WTC11 (cell line): ENCODE measurements at regions not wholly inside any gene's neighbourhood (a gene's known extent, or its start where the extent isn't known, plus 50 kb on each side); places are given as distances from the start of the nearest gene placed in this dataset.

Experiments used
- ATAC-seq: fragments of 200-7000 bp; cut with Tn5 transposase; 2 replicates; pipeline ENCODE4 v1.10.0; 2021; ENCODE audit warnings: mild to moderate bottlenecking, moderate library complexity
- CTCF ChIA-PET: fragments of 300-600 bp; sonication (Branson Sonifier 250); formaldehyde crosslinking; loops from one replicate; lab custom pipeline; 2021; ENCODE audit warnings: antibody characterized with exemption; lab: Charles Lee
- POLR2A ChIA-PET: fragments of 350-600 bp; sonication (Branson Sonifier 250); formaldehyde crosslinking; loops from one replicate; lab custom pipeline; 2021; ENCODE audit warnings: antibody characterized with exemption; lab: Charles Lee
- DNase-seq: peaks from one replicate; pipeline ENCODE4 v3.0.0; 2021; ENCODE audit warnings: low spot score
- H3K27ac Mint-ChIP-seq: 2 replicates; pipeline ENCODE4 v1.8.0; 2021; ENCODE audit warnings: mixed read lengths
- H3K27me3 Mint-ChIP-seq: 2 replicates; pipeline ENCODE4 v1.8.0; 2021; ENCODE audit warnings: low read depth, mild to moderate bottlenecking, moderate library complexity, mixed read lengths
- H3K36me3 Mint-ChIP-seq: 2 replicates; pipeline ENCODE4 v1.8.0; 2021; ENCODE audit warnings: mixed read lengths
- H3K4me1 Mint-ChIP-seq: 2 replicates; pipeline ENCODE4 v1.8.0; 2022; ENCODE audit warnings: mixed read lengths
- H3K4me3 Mint-ChIP-seq: 2 replicates; pipeline ENCODE4 v1.8.0; 2021; ENCODE audit warnings: mild to moderate bottlenecking, moderate library complexity, mixed read lengths
- H3K9me3 Mint-ChIP-seq: 2 replicates; pipeline ENCODE4 v1.8.0; 2021; ENCODE audit warnings: mixed read lengths
- ETV6 ChIP-seq: sonication (generic); formaldehyde crosslinking; IDR thresholded peaks from 2 replicates; pipeline ENCODE4 v1.8.1; 2022; ENCODE audit warnings: mild to moderate bottlenecking, missing genetic modification reagents
- FOXJ3 ChIP-seq: sonication (generic); formaldehyde crosslinking; IDR thresholded peaks from 2 replicates; pipeline ENCODE4 v1.9.0; 2021; ENCODE audit warnings: missing genetic modification reagents, mild to moderate bottlenecking, borderline replicate concordance
- JAZF1 ChIP-seq: fragments of 250-450 bp; sonication (Bioruptor Pico); IDR thresholded peaks from 2 replicates; pipeline ENCODE4 v1.9.0; 2021; ENCODE audit warnings: moderate library complexity, mild to moderate bottlenecking, inconsistent platforms
- KAT7 ChIP-seq: sonication (generic); formaldehyde crosslinking; IDR thresholded peaks from 2 replicates; pipeline ENCODE4 v1.8.1; 2023; ENCODE audit warnings: missing genetic modification reagents, mild to moderate bottlenecking, borderline replicate concordance
- NFYB ChIP-seq: sonication (generic); formaldehyde crosslinking; conservative IDR thresholded peaks from 2 replicates; pipeline ENCODE4 v1.8.0; 2022; ENCODE audit warnings: low read depth, missing genetic modification reagents
- ZNF416 ChIP-seq: fragments of 250-450 bp; sonication (Bioruptor Pico); IDR thresholded peaks from 2 replicates; pipeline ENCODE4 v1.9.0; 2021; ENCODE audit warnings: mild to moderate bottlenecking, inconsistent platforms
- TF ChIP-seq, protein P1 (sequence below): sonication (generic); formaldehyde crosslinking; IDR thresholded peaks from 2 replicates; pipeline ENCODE4 v1.8.1; 2022; ENCODE audit warnings: low read depth, mild to moderate bottlenecking, moderate library complexity, missing genetic modification reagents, borderline replicate concordance
- TF ChIP-seq, protein P2 (sequence below): sonication (generic); formaldehyde crosslinking; IDR thresholded peaks from 2 replicates; pipeline ENCODE4 v1.8.0; 2023; ENCODE audit warnings: missing genetic modification reagents, mild to moderate bottlenecking, borderline replicate concordance
- TF ChIP-seq, protein P3 (sequence below): sonication (generic); formaldehyde crosslinking; IDR thresholded peaks from 2 replicates; pipeline ENCODE4 v1.8.1; 2022; ENCODE audit warnings: missing genetic modification reagents, borderline replicate concordance
- TF ChIP-seq, protein P4 (sequence below): sonication (generic); formaldehyde crosslinking; IDR thresholded peaks from 2 replicates; pipeline ENCODE4 v1.8.0; 2022; ENCODE audit warnings: mild to moderate bottlenecking, missing genetic modification reagents
- TF ChIP-seq, protein P5 (sequence below): sonication (generic); formaldehyde crosslinking; IDR thresholded peaks from 2 replicates; pipeline ENCODE4 v1.8.1; 2022; ENCODE audit warnings: mild to moderate bottlenecking, missing genetic modification reagents, moderate library complexity, borderline replicate concordance
- TF ChIP-seq, protein P6 (sequence below): fragments of 250-450 bp; sonication (Bioruptor Pico); IDR thresholded peaks from 2 replicates; pipeline ENCODE4 v1.9.0; 2021; ENCODE audit warnings: mild to moderate bottlenecking
- TF ChIP-seq, protein P7 (sequence below): sonication (generic); formaldehyde crosslinking; IDR thresholded peaks from 2 replicates; pipeline ENCODE4 v1.8.1; 2023; ENCODE audit warnings: mild to moderate bottlenecking, missing genetic modification reagents, moderate library complexity

DNA sequence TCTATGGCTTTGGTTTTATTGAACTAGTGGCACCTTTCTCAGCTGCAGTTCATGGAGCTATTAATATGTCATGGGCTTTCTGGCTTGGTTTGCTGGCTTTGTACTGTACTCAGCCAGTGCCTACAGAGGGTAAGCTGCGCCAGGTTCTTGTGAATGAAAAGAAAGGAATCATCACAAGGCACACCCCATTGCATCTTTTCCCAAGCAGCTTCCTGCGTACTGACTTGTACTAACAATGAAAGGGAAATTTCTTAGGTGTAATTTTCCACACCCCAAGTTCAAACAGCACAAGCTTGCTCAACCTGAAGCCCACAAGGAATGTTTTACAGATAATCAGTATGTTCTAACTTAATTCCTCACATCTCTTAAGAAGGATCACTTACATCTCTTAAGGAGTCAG is 78.0 kb upstream of the TNFSF18 start:
- no peak for ATAC-seq
- Mint-ChIP-seq H3K9me3 (peaks cover 15% of the 10 kb centered on the region), H3K27me3 (no peaks in the 10 kb centered on the region)
- TF ChIP-seq, protein P1, sequence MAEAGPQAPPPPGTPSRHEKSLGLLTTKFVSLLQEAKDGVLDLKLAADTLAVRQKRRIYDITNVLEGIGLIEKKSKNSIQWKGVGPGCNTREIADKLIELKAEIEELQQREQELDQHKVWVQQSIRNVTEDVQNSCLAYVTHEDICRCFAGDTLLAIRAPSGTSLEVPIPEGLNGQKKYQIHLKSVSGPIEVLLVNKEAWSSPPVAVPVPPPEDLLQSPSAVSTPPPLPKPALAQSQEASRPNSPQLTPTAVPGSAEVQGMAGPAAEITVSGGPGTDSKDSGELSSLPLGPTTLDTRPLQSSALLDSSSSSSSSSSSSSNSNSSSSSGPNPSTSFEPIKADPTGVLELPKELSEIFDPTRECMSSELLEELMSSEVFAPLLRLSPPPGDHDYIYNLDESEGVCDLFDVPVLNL (CRISPR knock-in tag), result no peak
- TF ChIP-seq, protein P2, sequence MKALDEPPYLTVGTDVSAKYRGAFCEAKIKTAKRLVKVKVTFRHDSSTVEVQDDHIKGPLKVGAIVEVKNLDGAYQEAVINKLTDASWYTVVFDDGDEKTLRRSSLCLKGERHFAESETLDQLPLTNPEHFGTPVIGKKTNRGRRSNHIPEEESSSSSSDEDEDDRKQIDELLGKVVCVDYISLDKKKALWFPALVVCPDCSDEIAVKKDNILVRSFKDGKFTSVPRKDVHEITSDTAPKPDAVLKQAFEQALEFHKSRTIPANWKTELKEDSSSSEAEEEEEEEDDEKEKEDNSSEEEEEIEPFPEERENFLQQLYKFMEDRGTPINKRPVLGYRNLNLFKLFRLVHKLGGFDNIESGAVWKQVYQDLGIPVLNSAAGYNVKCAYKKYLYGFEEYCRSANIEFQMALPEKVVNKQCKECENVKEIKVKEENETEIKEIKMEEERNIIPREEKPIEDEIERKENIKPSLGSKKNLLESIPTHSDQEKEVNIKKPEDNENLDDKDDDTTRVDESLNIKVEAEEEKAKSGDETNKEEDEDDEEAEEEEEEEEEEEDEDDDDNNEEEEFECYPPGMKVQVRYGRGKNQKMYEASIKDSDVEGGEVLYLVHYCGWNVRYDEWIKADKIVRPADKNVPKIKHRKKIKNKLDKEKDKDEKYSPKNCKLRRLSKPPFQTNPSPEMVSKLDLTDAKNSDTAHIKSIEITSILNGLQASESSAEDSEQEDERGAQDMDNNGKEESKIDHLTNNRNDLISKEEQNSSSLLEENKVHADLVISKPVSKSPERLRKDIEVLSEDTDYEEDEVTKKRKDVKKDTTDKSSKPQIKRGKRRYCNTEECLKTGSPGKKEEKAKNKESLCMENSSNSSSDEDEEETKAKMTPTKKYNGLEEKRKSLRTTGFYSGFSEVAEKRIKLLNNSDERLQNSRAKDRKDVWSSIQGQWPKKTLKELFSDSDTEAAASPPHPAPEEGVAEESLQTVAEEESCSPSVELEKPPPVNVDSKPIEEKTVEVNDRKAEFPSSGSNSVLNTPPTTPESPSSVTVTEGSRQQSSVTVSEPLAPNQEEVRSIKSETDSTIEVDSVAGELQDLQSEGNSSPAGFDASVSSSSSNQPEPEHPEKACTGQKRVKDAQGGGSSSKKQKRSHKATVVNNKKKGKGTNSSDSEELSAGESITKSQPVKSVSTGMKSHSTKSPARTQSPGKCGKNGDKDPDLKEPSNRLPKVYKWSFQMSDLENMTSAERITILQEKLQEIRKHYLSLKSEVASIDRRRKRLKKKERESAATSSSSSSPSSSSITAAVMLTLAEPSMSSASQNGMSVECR (CRISPR knock-in tag), result no peak
- TF ChIP-seq, protein P3, sequence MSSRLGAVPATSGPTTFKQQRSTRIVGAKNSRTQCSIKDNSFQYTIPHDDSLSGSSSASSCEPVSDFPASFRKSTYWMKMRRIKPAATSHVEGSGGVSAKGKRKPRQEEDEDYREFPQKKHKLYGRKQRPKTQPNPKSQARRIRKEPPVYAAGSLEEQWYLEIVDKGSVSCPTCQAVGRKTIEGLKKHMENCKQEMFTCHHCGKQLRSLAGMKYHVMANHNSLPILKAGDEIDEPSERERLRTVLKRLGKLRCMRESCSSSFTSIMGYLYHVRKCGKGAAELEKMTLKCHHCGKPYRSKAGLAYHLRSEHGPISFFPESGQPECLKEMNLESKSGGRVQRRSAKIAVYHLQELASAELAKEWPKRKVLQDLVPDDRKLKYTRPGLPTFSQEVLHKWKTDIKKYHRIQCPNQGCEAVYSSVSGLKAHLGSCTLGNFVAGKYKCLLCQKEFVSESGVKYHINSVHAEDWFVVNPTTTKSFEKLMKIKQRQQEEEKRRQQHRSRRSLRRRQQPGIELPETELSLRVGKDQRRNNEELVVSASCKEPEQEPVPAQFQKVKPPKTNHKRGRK (CRISPR knock-in tag), result no peak
- TF ChIP-seq KAT7 (CRISPR knock-in tag) (no peak), ETV6 (no peak)
- TF ChIP-seq, all 79 proteins: peak for 0
- ChIA-PET CTCF (no interaction called here), POLR2A (no interaction called here)
- Mint-ChIP-seq H3K27ac (no peak overlapping the region), H3K4me1 (peaks cover 24% of the 10 kb centered on the region), H3K4me3 (no peak overlapping the region), H3K36me3 (no peaks in the 10 kb centered on the region)
- no peak for DNase-seq

DNA sequence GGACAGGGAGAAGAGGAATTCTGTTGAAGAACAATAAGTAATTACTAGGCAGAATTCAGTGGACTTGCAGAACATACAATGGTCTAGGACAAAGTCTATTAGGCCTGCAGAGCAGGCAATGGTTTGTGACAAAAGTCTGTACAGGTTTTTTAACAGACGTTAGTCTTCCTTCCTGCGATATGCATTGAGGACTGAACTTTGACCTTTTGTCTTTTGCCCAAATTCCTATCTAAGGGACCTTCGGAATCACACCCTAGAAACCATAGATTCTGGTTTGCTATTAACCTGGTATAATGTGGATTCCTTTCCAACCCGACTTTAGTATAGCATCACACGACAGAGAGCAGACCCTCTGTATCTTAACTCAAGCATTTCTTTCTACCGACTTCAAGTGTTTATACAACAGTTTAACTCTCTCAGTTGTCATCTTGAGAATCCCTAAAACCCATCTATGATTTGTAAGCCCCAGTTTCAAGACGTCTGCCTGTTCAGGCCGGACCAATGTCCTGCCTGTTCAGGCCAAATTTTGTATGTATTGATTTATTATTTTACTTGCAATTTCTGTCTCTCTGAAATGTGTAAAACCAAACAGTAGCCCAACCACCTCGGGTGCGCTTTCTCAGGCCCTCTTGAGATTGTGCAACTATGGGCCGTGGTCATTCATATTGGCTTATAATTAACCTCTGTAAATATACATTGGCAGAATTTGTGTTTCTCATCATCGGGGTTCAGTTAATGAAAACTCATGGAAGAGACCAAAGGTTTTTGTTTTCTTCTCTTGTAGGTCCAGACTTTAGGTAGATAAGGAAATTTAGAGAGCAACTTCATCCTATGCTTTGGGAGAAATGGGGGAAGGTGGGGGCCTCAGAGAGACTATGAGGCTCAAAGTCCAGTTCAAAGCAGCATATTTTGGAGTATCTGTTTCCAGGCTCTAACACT is 76.9 kb upstream of the TNFSF18 start:
- H3K9me3 Mint-ChIP-seq, result peaks cover 10% of the 10 kb centered on the region
- H3K4me1 Mint-ChIP-seq, result peaks cover 34% of the 10 kb centered on the region
- no peaks in the 10 kb centered on the region for H3K36me3 Mint-ChIP-seq
- CTCF ChIA-PET, result no interaction called here
- POLR2A ChIA-PET, result interaction anchor here (0.6 kb wide), 1 partner anchor 1321 kb away, joined by 3 read pairs; no protein-coding TSS in a partner anchor
- ATAC-seq, result no peak
- H3K4me3 Mint-ChIP-seq, result no peak overlapping the region
- TF ChIP-seq FOXJ3 (no peak), ZNF416 (CRISPR knock-in tag) (no peak), JAZF1 (CRISPR knock-in tag) (no peak)
- TF ChIP-seq, protein P4, sequence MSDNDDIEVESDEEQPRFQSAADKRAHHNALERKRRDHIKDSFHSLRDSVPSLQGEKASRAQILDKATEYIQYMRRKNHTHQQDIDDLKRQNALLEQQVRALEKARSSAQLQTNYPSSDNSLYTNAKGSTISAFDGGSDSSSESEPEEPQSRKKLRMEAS (CRISPR knock-in tag), result no peak
- TF ChIP-seq, all 79 proteins: peak for 0
- DNase-seq, result no peak
- Mint-ChIP-seq H3K27me3 (no peaks in the 10 kb centered on the region), H3K27ac (no peak overlapping the region)

DNA sequence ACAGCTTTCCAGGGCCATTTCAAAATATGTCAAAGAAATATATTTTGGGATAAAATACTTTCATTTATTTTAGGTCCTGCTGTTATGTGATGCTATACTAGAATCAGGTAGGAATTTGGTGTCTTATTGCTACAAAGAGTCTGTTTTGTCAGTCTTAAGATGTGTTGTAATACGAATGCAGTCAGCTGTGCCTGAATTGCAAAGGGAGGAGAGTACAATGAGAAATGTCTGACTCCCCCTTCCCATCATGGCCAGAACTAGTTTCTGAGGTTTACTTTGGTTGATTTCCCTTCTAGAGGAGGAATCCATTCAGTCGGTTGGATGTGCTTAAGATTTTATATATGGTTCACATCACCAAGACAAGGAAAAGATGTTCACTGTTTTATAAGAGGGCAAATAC is 75.7 kb upstream of the TNFSF18 start:
- TF ChIP-seq, protein P5, sequence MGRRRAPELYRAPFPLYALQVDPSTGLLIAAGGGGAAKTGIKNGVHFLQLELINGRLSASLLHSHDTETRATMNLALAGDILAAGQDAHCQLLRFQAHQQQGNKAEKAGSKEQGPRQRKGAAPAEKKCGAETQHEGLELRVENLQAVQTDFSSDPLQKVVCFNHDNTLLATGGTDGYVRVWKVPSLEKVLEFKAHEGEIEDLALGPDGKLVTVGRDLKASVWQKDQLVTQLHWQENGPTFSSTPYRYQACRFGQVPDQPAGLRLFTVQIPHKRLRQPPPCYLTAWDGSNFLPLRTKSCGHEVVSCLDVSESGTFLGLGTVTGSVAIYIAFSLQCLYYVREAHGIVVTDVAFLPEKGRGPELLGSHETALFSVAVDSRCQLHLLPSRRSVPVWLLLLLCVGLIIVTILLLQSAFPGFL (CRISPR knock-in tag), result no peak
- TF ChIP-seq, protein P6, sequence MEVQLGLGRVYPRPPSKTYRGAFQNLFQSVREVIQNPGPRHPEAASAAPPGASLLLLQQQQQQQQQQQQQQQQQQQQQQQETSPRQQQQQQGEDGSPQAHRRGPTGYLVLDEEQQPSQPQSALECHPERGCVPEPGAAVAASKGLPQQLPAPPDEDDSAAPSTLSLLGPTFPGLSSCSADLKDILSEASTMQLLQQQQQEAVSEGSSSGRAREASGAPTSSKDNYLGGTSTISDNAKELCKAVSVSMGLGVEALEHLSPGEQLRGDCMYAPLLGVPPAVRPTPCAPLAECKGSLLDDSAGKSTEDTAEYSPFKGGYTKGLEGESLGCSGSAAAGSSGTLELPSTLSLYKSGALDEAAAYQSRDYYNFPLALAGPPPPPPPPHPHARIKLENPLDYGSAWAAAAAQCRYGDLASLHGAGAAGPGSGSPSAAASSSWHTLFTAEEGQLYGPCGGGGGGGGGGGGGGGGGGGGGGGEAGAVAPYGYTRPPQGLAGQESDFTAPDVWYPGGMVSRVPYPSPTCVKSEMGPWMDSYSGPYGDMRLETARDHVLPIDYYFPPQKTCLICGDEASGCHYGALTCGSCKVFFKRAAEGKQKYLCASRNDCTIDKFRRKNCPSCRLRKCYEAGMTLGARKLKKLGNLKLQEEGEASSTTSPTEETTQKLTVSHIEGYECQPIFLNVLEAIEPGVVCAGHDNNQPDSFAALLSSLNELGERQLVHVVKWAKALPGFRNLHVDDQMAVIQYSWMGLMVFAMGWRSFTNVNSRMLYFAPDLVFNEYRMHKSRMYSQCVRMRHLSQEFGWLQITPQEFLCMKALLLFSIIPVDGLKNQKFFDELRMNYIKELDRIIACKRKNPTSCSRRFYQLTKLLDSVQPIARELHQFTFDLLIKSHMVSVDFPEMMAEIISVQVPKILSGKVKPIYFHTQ, result no peak
- TF ChIP-seq NFYB (CRISPR knock-in tag), result no peak
- TF ChIP-seq, protein P7, sequence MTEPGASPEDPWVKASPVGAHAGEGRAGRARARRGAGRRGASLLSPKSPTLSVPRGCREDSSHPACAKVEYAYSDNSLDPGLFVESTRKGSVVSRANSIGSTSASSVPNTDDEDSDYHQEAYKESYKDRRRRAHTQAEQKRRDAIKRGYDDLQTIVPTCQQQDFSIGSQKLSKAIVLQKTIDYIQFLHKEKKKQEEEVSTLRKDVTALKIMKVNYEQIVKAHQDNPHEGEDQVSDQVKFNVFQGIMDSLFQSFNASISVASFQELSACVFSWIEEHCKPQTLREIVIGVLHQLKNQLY (CRISPR knock-in tag), result no peak
- CTCF ChIA-PET, result no interaction called here
- Mint-ChIP-seq H3K9me3 (peaks cover 10% of the 10 kb centered on the region), H3K27me3 (no peaks in the 10 kb centered on the region), H3K4me3 (no peak overlapping the region), H3K4me1 (peaks cover 35% of the 10 kb centered on the region), H3K27ac (no peak overlapping the region), H3K36me3 (no peaks in the 10 kb centered on the region)
- ATAC-seq (no peak), DNase-seq (no peak)
- POLR2A ChIA-PET, result no interaction called here
